ENCODE measurements at regions not wholly inside any gene's neighbourhood (a gene's known extent, or its start where the extent isn't known, plus 50 kb on each side); places are given as distances from the start of the nearest gene placed in this dataset.

- no peaks in the 10 kb centered on the region for H3K9me3 Mint-ChIP-seq (ENCODE audit: insufficient read depth)
- DNase-seq (peak; percentile 10), ATAC-seq (ENCODE audit: low read depth) (no peak)
- no peaks in the 10 kb centered on the region for H3K27me3 ChIP-seq (replicated peaks in 1 of 4; ENCODE audit: control extremely low read depth in 1 of 4, control insufficient read depth in 3 of 4, insufficient read depth in 4 of 4, low read length in 3 of 4)
- no peak overlapping the region for H3K4me3 ChIP-seq (ENCODE audit: control extremely low read depth in 1 of 5, extremely low read depth in 1 of 5, insufficient read depth in 1 of 5, low read depth in 2 of 5, low read length in 4 of 5)
- H3K4me2 ChIP-seq (replicated peaks; ENCODE audit: low read depth, low read length, poor library complexity, severe bottlenecking) = no peak overlapping the region
- intact Hi-C loops (cut with micrococcal nuclease) = no loop called here
- TF ChIP-seq EZH2 (IDR thresholded peaks at IDR 0.05; ENCODE audit: borderline replicate concordance, insufficient read depth, low read depth, low read length, poor library complexity, severe bottlenecking) (no peak), CTCF (IDR thresholded peaks at IDR 0.05) (no peak)
- ChIA-PET POLR2A (no interaction called here), CTCF (interaction anchor here (1.0 to 1.6 kb wide), 6 partner anchors 11 to 334 kb away, joined by 3 to 7 read pairs (median 3); partner anchors contain the start of gene SESN3)
- H3K36me3 ChIP-seq (replicated peaks in 1 of 2; ENCODE audit: control extremely low read depth in 1 of 2, control insufficient read depth in 1 of 2, extremely low read depth in 1 of 2, insufficient read depth in 2 of 2, low read length in 1 of 2) = no peaks in the 10 kb centered on the region
- H4K20me1 ChIP-seq (ENCODE audit: control insufficient read depth, insufficient read depth, low read length, poor library complexity, severe bottlenecking) = no peaks in the 10 kb centered on the region
- H3K27ac Mint-ChIP-seq = no peak overlapping the region
- no peaks in the 10 kb centered on the region for H3K9me3 ChIP-seq (ENCODE audit: control extremely low read depth in 1 of 3, control insufficient read depth in 2 of 3, insufficient read depth in 1 of 3, low read length in 2 of 3)
- peaks cover 4% of the 10 kb centered on the region for H3K4me1 Mint-ChIP-seq
- H3K27me3 Mint-ChIP-seq = no peaks in the 10 kb centered on the region
- H3K4me3 Mint-ChIP-seq = no peak overlapping the region
- H3K27ac ChIP-seq (ENCODE audit: low read length in 2 of 2) = no peak overlapping the region
- H3K9ac ChIP-seq (ENCODE audit: low read length) = no peak overlapping the region
- no peaks in the 10 kb centered on the region for H3K79me2 ChIP-seq (ENCODE audit: control insufficient read depth, insufficient read depth, low read length)
- no peak overlapping the region for H2AFZ ChIP-seq (ENCODE audit: insufficient read depth, low read depth, low read length, poor library complexity, severe bottlenecking)
- H3K4me1 ChIP-seq (ENCODE audit: control insufficient read depth in 2 of 2, insufficient read depth in 2 of 2, low read length in 2 of 2) = no peaks in the 10 kb centered on the region
- no CpG with 5 or more reads among the region's 1 CpG for WGBS (ENCODE audit: insufficient coverage)
Measured at GRCh38 chr11:95371153-95371552, 140.2 kb upstream of the SESN3 start.

DNA sequence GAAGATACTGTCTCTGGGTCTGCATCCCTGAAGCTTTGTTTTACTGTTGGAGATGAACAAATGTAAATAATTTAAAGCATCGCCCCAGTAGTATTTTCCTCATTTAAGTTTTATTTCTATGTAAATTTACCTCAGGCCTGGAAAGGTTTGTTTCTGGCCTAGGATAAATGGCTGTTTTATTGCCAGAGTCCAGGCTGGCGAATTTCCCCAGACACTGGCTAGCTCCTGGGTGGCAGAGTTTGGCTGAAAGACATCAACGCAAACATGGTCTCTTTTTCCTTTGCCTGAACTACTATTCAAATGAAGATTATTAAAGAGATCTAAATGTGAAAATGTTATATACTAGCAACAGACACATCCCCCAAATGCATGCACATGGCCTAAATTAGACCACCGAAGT, 136.7 kb upstream of the SESN3 start:
- Mint-ChIP-seq H3K4me3 (no peak overlapping the region), H3K4me1 (peaks cover 12% of the 10 kb centered on the region), H3K9me3 (ENCODE audit: insufficient read depth) (no peaks in the 10 kb centered on the region), H3K27me3 (no peaks in the 10 kb centered on the region), H3K27ac (no peak overlapping the region)
- Histone ChIP-seq H3K4me2 (replicated peaks; ENCODE audit: low read depth, low read length, poor library complexity, severe bottlenecking) (no peak overlapping the region), H3K36me3 (replicated peaks in 1 of 2; ENCODE audit: control extremely low read depth in 1 of 2, control insufficient read depth in 1 of 2, extremely low read depth in 1 of 2, insufficient read depth in 2 of 2, low read length in 1 of 2) (no peaks in the 10 kb centered on the region), H4K20me1 (ENCODE audit: control insufficient read depth, insufficient read depth, low read length, poor library complexity, severe bottlenecking) (no peaks in the 10 kb centered on the region), H2AFZ (ENCODE audit: insufficient read depth, low read depth, low read length, poor library complexity, severe bottlenecking) (no peak overlapping the region), H3K27ac (ENCODE audit: low read length in 2 of 2) (no peak overlapping the region), H3K27me3 (replicated peaks in 1 of 4; ENCODE audit: control extremely low read depth in 1 of 4, control insufficient read depth in 3 of 4, insufficient read depth in 4 of 4, low read length in 3 of 4) (no peaks in the 10 kb centered on the region), H3K9ac (ENCODE audit: low read length) (no peak overlapping the region), H3K4me3 (ENCODE audit: control extremely low read depth in 1 of 5, extremely low read depth in 1 of 5, insufficient read depth in 1 of 5, low read depth in 2 of 5, low read length in 4 of 5) (no peak overlapping the region), H3K9me3 (ENCODE audit: control extremely low read depth in 1 of 3, control insufficient read depth in 2 of 3, insufficient read depth in 1 of 3, low read length in 2 of 3) (no peaks in the 10 kb centered on the region), H3K79me2 (ENCODE audit: control insufficient read depth, insufficient read depth, low read length) (no peaks in the 10 kb centered on the region), H3K4me1 (ENCODE audit: control insufficient read depth in 2 of 2, insufficient read depth in 2 of 2, low read length in 2 of 2) (peaks cover 7 to 9% of the 10 kb centered on the region in 2 donors)
- intact Hi-C loops (cut with micrococcal nuclease) = loop anchor here (10.0 kb wide), 1 partner anchor 47 kb away; no protein-coding TSS in a partner anchor
- no peak for TF ChIP-seq CTCF (IDR thresholded peaks at IDR 0.05)
- TF ChIP-seq EZH2 (IDR thresholded peaks at IDR 0.05; ENCODE audit: borderline replicate concordance, insufficient read depth, low read depth, low read length, poor library complexity, severe bottlenecking) = no peak
- CTCF ChIA-PET = no interaction called here
- no CpG with 5 or more reads among the region's 4 CpGs for WGBS (ENCODE audit: insufficient coverage)
- no peak for ATAC-seq (ENCODE audit: low read depth)
- DNase-seq = no peak
- POLR2A ChIA-PET = no interaction called here

Measured in B cell (primary cell).